Sigmoid colon (tissue), 6 donors: ENCODE measurements at regions not wholly inside any gene's neighbourhood (a gene's known extent, or its start where the extent isn't known, plus 50 kb on each side); places are given as distances from the start of the nearest gene placed in this dataset.

ENCODE experiments used
- DNase-seq: peaks from one replicate; pipeline ENCODE4 v3.0.0-alpha.2; 2019
- H3K27ac ChIP-seq, 4 donors: fragments of 200-600 bp; sonication (generic); one replicate each; pipeline ENCODE4 v1.5.1; 2016 to 2019; ENCODE audit warnings: mild to moderate bottlenecking in 1 of 4
- H3K27me3 ChIP-seq, 3 donors: fragments of 200-600 bp; sonication (generic); one replicate each; pipeline ENCODE4 v1.5.1; 2019; ENCODE audit warnings: mild to moderate bottlenecking in 1 of 3
- H3K36me3 ChIP-seq, 4 donors: fragments of 200-600 bp; sonication (generic); one replicate each; pipeline ENCODE4 v1.5.1; 2016 to 2019
- H3K4me1 ChIP-seq, 4 donors: fragments of 200-600 bp; sonication (generic); one replicate each; pipeline ENCODE4 v1.5.1; 2017 to 2019
- H3K4me3 ChIP-seq, 4 donors: fragments of 200-600 bp; sonication (generic); one replicate each; pipeline ENCODE4 v1.5.1; 2017 to 2019; ENCODE audit warnings: mild to moderate bottlenecking in 2 of 4, moderate library complexity in 1 of 4
- H3K9me3 ChIP-seq, 4 donors: fragments of 200-600 bp in 3 of 4; sonication (generic) in 3 of 4; one replicate each; pipeline versions ENCODE4 v1.5.1 to v1.6.1; 2013 to 2019
- CTCF ChIP-seq, 4 experiments: fragments of 450-650 bp in 3 of 4; fragments of 200-600 bp in 1 of 4; IDR thresholded peaks; one replicate each; pipeline ENCODE4 v1.5.1; 2016 to 2019; ENCODE audit warnings: antibody characterized with exemption in 4 of 4, mild to moderate bottlenecking in 3 of 4, moderate library complexity in 2 of 4
- EP300 ChIP-seq, 4 donors: sonication (generic); formaldehyde crosslinking; IDR thresholded peaks; one replicate each; pipeline ENCODE4 v1.6.1; 2017; ENCODE audit warnings: antibody characterized with exemption in 4 of 4
- POLR2A ChIP-seq, 2 donors: fragments of 450-650 bp; IDR thresholded peaks; one replicate each; pipeline ENCODE4 v1.6.1; 2016; ENCODE audit warnings: antibody characterized with exemption in 2 of 2, mild to moderate bottlenecking in 2 of 2, moderate library complexity in 2 of 2
- POLR2AphosphoS5 ChIP-seq, 4 donors: sonication (generic); formaldehyde crosslinking; IDR thresholded peaks; one replicate each; pipeline ENCODE4 v1.6.1; 2017; ENCODE audit warnings: antibody characterized with exemption in 4 of 4
- WGBS, 2 donors: extraction: QIAGEN DNeasy Blood & Tissue Kit; methylation state at CpG; one replicate each; pipeline ENCODE4 v1.1.7; 2013; 5-methylcytosine and 5-hydroxymethylcytosine counted together
- intact Hi-C: fragments of 100-400 bp; cut with DNase I; formaldehyde crosslinking; loops from one replicate; pipeline ENCODE4 v1.15.1; 2023
- donor health status: healthy with polysubstance abuse.
- donor health status: healthy.

- Histone ChIP-seq H3K4me1 (no peaks in the 10 kb centered on the region), H3K27ac (no peak overlapping the region), H3K4me3 (no peak overlapping the region), H3K9me3 (no peaks in the 10 kb centered on the region), H3K27me3 (no peaks in the 10 kb centered on the region), H3K36me3 (no peaks in the 10 kb centered on the region)
- intact Hi-C loops: no loop called here
- DNase-seq: no peak
- no peak for TF ChIP-seq POLR2AphosphoS5 (IDR thresholded peaks at IDR 0.05)
- no peak for TF ChIP-seq POLR2A (IDR thresholded peaks at IDR 0.05)
- TF ChIP-seq EP300 (IDR thresholded peaks at IDR 0.05): no peak
- TF ChIP-seq CTCF (IDR thresholded peaks at IDR 0.05): no peak
- WGBS, 2 donors: 98 to 99% methylated on average over 5 of the region's 5 CpGs
Measured at GRCh38 chr15:59830873-59831272, 141.8 kb upstream of the BNIP2 start.

GRCh38 chr15:59830098-59830497 lies 141.0 kb upstream of the BNIP2 start:
- Histone ChIP-seq H3K4me1 (no peaks in the 10 kb centered on the region), H3K36me3 (no peaks in the 10 kb centered on the region), H3K4me3 (no peak overlapping the region), H3K9me3 (no peaks in the 10 kb centered on the region), H3K27ac (no peak overlapping the region), H3K27me3 (no peaks in the 10 kb centered on the region)
- intact Hi-C loops: no loop called here
- TF ChIP-seq CTCF (IDR thresholded peaks at IDR 0.05): no peak
- no peak for TF ChIP-seq POLR2A (IDR thresholded peaks at IDR 0.05)
- no peak for TF ChIP-seq EP300 (IDR thresholded peaks at IDR 0.05)
- no peak for TF ChIP-seq POLR2AphosphoS5 (IDR thresholded peaks at IDR 0.05)
- 93 to 95% methylated on average over 2 of the region's 2 CpGs for WGBS, 2 donors
- DNase-seq: no peak

- TF ChIP-seq EP300 (IDR thresholded peaks at IDR 0.05) (no peak), CTCF (IDR thresholded peaks at IDR 0.05) (no peak), POLR2AphosphoS5 (IDR thresholded peaks at IDR 0.05) (no peak), POLR2A (IDR thresholded peaks at IDR 0.05) (no peak)
- DNase-seq: no peak
- H3K4me3 ChIP-seq: no peak overlapping the region
- H3K27ac ChIP-seq: no peak overlapping the region
- no peaks in the 10 kb centered on the region for H3K36me3 ChIP-seq
- WGBS, 2 donors: 72 to 83% methylated on average over 15 of the region's 15 CpGs
- no peaks in the 10 kb centered on the region for H3K27me3 ChIP-seq
- H3K4me1 ChIP-seq: no peaks in the 10 kb centered on the region
- H3K9me3 ChIP-seq: no peaks in the 10 kb centered on the region
- intact Hi-C loops: no loop called here
Measured at GRCh38 chr15:59828861-59829260, 139.7 kb upstream of the BNIP2 start.

GRCh38 chr15:59828263-59828662 lies 139.1 kb upstream of the BNIP2 start:
- TF ChIP-seq POLR2A (IDR thresholded peaks at IDR 0.05): no peak
- TF ChIP-seq POLR2AphosphoS5 (IDR thresholded peaks at IDR 0.05): no peak
- no peak for TF ChIP-seq EP300 (IDR thresholded peaks at IDR 0.05)
- TF ChIP-seq CTCF (IDR thresholded peaks at IDR 0.05): no peak
- Histone ChIP-seq H3K4me3 (no peak overlapping the region), H3K27me3 (no peaks in the 10 kb centered on the region), H3K36me3 (no peaks in the 10 kb centered on the region), H3K27ac (no peak overlapping the region), H3K9me3 (peaks cover 0 to 3% (median 0%) of the 10 kb centered on the region in 4 donors), H3K4me1 (no peaks in the 10 kb centered on the region)
- WGBS, 2 donors: 41 to 66% methylated on average over 4 of the region's 4 CpGs
- intact Hi-C loops: no loop called here
- DNase-seq: no peak

GRCh38 chr15:59825901-59826300 lies 136.8 kb upstream of the BNIP2 start:
- Histone ChIP-seq H3K36me3 (no peaks in the 10 kb centered on the region), H3K27me3 (no peaks in the 10 kb centered on the region), H3K4me1 (no peaks in the 10 kb centered on the region), H3K27ac (no peak overlapping the region), H3K4me3 (no peak overlapping the region), H3K9me3 (peaks cover 0 to 3% (median 0%) of the 10 kb centered on the region in 4 donors)
- no peak for DNase-seq
- 52 to 70% methylated on average over 7 of the region's 7 CpGs for WGBS, 2 donors
- intact Hi-C loops: no loop called here
- TF ChIP-seq POLR2AphosphoS5 (IDR thresholded peaks at IDR 0.05): no peak
- TF ChIP-seq EP300 (IDR thresholded peaks at IDR 0.05): no peak
- no peak for TF ChIP-seq CTCF (IDR thresholded peaks at IDR 0.05)
- no peak for TF ChIP-seq POLR2A (IDR thresholded peaks at IDR 0.05)
